ENCODE measurements at regions not wholly inside any gene's neighbourhood (a gene's known extent, or its start where the extent isn't known, plus 50 kb on each side); places are given as distances from the start of the nearest gene placed in this dataset.

GRCh38 chr3:180358179-180358578 is 243.8 kb upstream of the TTC14 start (continued):
- TF ChIP-seq ZBTB33 (IDR thresholded peaks at IDR 0.05; ENCODE audit: borderline replicate concordance, low read depth): no peak
- no peak for TF ChIP-seq FOXM1 (IDR thresholded peaks at IDR 0.05; ENCODE audit: low read depth)
- TF ChIP-seq IRF3 (IDR thresholded peaks at IDR 0.05; ENCODE audit: low read depth, low read length): no peak
- TF ChIP-seq CTCF (IDR thresholded peaks at IDR 0.05): no peak
- TF ChIP-seq SMC3 (IDR thresholded peaks at IDR 0.05; ENCODE audit: low read depth, low read length): no peak
- TF ChIP-seq TEAD4 (IDR thresholded peaks at IDR 0.05; ENCODE audit: borderline replicate concordance, insufficient read depth): no peak

GRCh38 chr3:180359061-180359952 is 242.7 kb upstream of the TTC14 start:
- Histone ChIP-seq H2AFZ (ENCODE audit: low read depth) (no peak overlapping the region), H4K20me1 (ENCODE audit: insufficient read depth) (no peaks in the 10 kb centered on the region), H3K4me3 (ENCODE audit: low read depth in 2 of 2, low read length in 1 of 2) (no peak overlapping the region), H3K4me1 (ENCODE audit: control insufficient read depth in 1 of 2, insufficient read depth in 2 of 2, low read depth in 1 of 2, low read length in 1 of 2) (no peaks in the 10 kb centered on the region), H3K27me3 (ENCODE audit: insufficient read depth) (no peaks in the 10 kb centered on the region), H3K9me2 (no peaks in the 10 kb centered on the region), H3K4me2 (no peak overlapping the region), H3K79me2 (ENCODE audit: insufficient read depth) (no peaks in the 10 kb centered on the region), H3K36me3 (replicated peaks in 1 of 2; ENCODE audit: control insufficient read depth in 1 of 2, insufficient read depth in 2 of 2, low read length in 1 of 2) (no peaks in the 10 kb centered on the region), H3K9me3 (no peaks in the 10 kb centered on the region), H3K27ac (ENCODE audit: low read depth in 2 of 2, low read length in 1 of 2) (no peak overlapping the region), H3K9ac (no peak overlapping the region), H3F3A (replicated peaks; ENCODE audit: insufficient read depth) (peaks cover 4% of the 10 kb centered on the region)
- ChIA-PET CTCF (interaction anchor here (1.1 kb wide), 1 partner anchor 17 kb away, joined by 4 read pairs; no protein-coding TSS in a partner anchor), POLR2A (no interaction called here)
- WGBS (ENCODE audit: low lambda C conversion rate): 64% methylated on average over 4 of the region's 4 CpGs
- DNase-seq: no peak
- TF ChIP-seq GATA2 (CRISPR knock-in tag; IDR thresholded peaks at IDR 0.05) (no peak), YY1 (IDR thresholded peaks at IDR 0.05; ENCODE audit: low read depth) (no peak), USF1 (IDR thresholded peaks at IDR 0.05; ENCODE audit: borderline replicate concordance, low read depth) (no peak), EP300 (IDR thresholded peaks at IDR 0.05; ENCODE audit: borderline replicate concordance in 1 of 2, low read depth in 1 of 2, low read length in 1 of 2) (no peak), REST (IDR thresholded peaks at IDR 0.05; ENCODE audit: low read depth, low read length) (no peak), RAD21 (IDR thresholded peaks at IDR 0.05; ENCODE audit: low read length) (no peak), USF2 (IDR thresholded peaks at IDR 0.05; ENCODE audit: borderline replicate concordance, low read depth, low read length) (no peak), RCOR1 (IDR thresholded peaks at IDR 0.05; ENCODE audit: low read length) (no peak), FOSL2 (IDR thresholded peaks at IDR 0.05; ENCODE audit: borderline replicate concordance, low read depth) (no peak), POLR2AphosphoS5 (IDR thresholded peaks at IDR 0.05; ENCODE audit: low read depth, low read length) (no peak)

Measured in SK-N-SH (cell line).